ENCODE measurements at regions not wholly inside any gene's neighbourhood (a gene's known extent, or its start where the extent isn't known, plus 50 kb on each side); places are given as distances from the start of the nearest gene placed in this dataset.

DNA sequence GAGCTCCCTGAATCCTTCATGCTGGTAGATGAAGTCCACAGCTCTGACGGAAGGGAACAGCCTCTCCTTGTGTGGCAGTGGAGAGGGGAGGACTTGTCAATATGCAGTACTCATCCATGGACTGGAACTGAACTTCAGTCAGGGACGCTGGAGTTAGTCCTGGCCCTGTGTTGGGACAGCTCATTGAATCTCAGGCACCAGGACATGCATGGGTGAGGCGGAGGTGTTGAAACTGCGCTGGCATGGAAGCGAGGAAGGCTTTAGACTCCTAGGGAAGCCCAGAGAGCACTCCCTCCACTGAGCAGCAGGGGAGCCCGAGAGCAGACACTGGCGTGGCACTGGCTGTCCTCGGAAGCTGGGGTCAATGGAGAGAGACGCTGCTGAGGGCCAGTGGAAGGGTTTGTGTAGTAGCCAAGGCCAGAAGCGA lies 161.3 kb upstream of the GGTLC1 start:
- TF ChIP-seq, protein P1, sequence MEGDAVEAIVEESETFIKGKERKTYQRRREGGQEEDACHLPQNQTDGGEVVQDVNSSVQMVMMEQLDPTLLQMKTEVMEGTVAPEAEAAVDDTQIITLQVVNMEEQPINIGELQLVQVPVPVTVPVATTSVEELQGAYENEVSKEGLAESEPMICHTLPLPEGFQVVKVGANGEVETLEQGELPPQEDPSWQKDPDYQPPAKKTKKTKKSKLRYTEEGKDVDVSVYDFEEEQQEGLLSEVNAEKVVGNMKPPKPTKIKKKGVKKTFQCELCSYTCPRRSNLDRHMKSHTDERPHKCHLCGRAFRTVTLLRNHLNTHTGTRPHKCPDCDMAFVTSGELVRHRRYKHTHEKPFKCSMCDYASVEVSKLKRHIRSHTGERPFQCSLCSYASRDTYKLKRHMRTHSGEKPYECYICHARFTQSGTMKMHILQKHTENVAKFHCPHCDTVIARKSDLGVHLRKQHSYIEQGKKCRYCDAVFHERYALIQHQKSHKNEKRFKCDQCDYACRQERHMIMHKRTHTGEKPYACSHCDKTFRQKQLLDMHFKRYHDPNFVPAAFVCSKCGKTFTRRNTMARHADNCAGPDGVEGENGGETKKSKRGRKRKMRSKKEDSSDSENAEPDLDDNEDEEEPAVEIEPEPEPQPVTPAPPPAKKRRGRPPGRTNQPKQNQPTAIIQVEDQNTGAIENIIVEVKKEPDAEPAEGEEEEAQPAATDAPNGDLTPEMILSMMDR (IDR thresholded peaks at IDR 0.05), result no peak
- TF ChIP-seq POLR2AphosphoS5 (IDR thresholded peaks at IDR 0.05), result no peak

All from sigmoid colon (tissue), 4 donors.